ENCODE measurements at regions not wholly inside any gene's neighbourhood (a gene's known extent, or its start where the extent isn't known, plus 50 kb on each side); places are given as distances from the start of the nearest gene placed in this dataset.

DNA sequence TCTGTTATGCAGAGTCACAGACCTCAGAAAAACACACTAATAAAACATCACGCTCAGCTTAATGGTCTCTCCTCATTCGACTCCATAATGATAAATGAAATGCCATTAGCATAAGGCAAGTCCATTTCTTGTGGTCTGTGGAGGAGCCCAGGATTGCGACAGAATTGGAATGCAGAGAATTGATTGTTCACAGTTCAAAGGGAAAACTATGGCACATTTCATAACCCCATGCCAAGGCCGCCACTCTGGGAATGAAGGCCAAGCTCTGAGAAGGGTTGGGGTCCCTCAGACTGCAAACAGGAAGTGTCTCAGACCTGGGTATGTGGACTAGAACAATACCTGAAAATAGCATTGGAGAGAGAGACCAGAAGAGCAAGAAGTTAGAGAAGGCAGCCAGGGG lies 398.9 kb downstream of the ADRA2A start:
- intact Hi-C loops (cut with micrococcal nuclease) = no loop called here
- Histone ChIP-seq H2AFZ (ENCODE audit: low read depth, low read length) (no peak overlapping the region), H3K4me3 (replicated peaks in 1 of 3; ENCODE audit: insufficient read depth in 1 of 3, low read depth in 1 of 3, low read length in 3 of 3) (no peak overlapping the region), H3K9ac (replicated peaks; ENCODE audit: extremely low read depth, insufficient read depth, low read length) (no peak overlapping the region), H3K79me2 (ENCODE audit: control insufficient read depth, insufficient read depth, low read length) (no peaks in the 10 kb centered on the region), H3K9me1 (replicated peaks; ENCODE audit: control insufficient read depth, extremely low read depth, insufficient read depth, low read length) (no peaks in the 10 kb centered on the region), H3K27me3 (ENCODE audit: control insufficient read depth in 2 of 2, insufficient read depth in 2 of 2, low read length in 2 of 2) (no peaks in the 10 kb centered on the region), H3K4me1 (ENCODE audit: control insufficient read depth, extremely low read depth, insufficient read depth, low read length) (no peaks in the 10 kb centered on the region), H3K36me3 (ENCODE audit: control insufficient read depth in 2 of 2, extremely low read depth in 1 of 2, insufficient read depth in 2 of 2, low read length in 2 of 2) (no peaks in the 10 kb centered on the region), H3K4me2 (ENCODE audit: insufficient read depth, low read length) (no peak overlapping the region), H4K20me1 (replicated peaks; ENCODE audit: control insufficient read depth, extremely low read depth, insufficient read depth, low read length) (no peaks in the 10 kb centered on the region), H3K9me3 (replicated peaks; ENCODE audit: control insufficient read depth, insufficient read depth, low read length) (peaks cover 4% of the 10 kb centered on the region), H3K27ac (ENCODE audit: insufficient read depth, low read depth, low read length) (no peak overlapping the region)
- FAIRE-seq (no peak), DNase-seq (ENCODE audit: low read depth, low spot score) (no peak)
- CTCF ChIA-PET = no interaction called here
- TF ChIP-seq GATA2 (IDR thresholded peaks at IDR 0.05; ENCODE audit: insufficient read depth, insufficient read length, low read depth, low read length) = no peak
- TF ChIP-seq POLR2A (IDR thresholded peaks at IDR 0.05; ENCODE audit: low read depth, low read length) = no peak
- TF ChIP-seq MYC (IDR thresholded peaks at IDR 0.05; ENCODE audit: low read depth, low read length) = no peak
- TF ChIP-seq, protein P1, sequence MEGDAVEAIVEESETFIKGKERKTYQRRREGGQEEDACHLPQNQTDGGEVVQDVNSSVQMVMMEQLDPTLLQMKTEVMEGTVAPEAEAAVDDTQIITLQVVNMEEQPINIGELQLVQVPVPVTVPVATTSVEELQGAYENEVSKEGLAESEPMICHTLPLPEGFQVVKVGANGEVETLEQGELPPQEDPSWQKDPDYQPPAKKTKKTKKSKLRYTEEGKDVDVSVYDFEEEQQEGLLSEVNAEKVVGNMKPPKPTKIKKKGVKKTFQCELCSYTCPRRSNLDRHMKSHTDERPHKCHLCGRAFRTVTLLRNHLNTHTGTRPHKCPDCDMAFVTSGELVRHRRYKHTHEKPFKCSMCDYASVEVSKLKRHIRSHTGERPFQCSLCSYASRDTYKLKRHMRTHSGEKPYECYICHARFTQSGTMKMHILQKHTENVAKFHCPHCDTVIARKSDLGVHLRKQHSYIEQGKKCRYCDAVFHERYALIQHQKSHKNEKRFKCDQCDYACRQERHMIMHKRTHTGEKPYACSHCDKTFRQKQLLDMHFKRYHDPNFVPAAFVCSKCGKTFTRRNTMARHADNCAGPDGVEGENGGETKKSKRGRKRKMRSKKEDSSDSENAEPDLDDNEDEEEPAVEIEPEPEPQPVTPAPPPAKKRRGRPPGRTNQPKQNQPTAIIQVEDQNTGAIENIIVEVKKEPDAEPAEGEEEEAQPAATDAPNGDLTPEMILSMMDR (IDR thresholded peaks at IDR 0.05; ENCODE audit: extremely low read depth in 1 of 2, insufficient read depth in 1 of 2, low read depth in 1 of 2, low read length in 2 of 2) = no peak
- TF ChIP-seq MAX (IDR thresholded peaks at IDR 0.05; ENCODE audit: insufficient read depth, insufficient read length) = no peak
- dilution Hi-C loops (cut with MboI; ENCODE audit: extremely low pct_ligation_motif_present, low sequenced_read_pairs) = no loop called here
- BruUV-seq (replicated peaks) = no TSS peak
- POLR2A ChIA-PET = no interaction called here

DNA sequence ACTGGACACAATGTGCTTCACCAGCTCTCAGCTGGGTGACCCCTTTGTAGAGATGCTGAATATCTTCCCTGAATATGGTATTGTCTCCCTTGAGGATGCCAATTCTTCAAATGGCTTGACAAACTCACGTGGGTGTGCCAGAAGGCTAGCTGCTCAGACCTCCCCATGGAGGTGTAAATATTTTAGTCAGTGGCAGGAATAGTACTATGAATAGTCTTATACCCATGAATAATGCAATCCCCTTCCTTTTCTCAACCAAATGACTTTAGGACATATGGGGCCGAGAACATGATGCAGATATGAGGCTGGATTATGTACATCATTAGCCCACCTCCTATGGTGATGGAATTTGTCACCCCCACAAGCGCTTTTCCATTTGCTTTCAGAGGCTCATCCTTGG lies 401.8 kb downstream of the ADRA2A start:
- ChIA-PET CTCF (no interaction called here), POLR2A (no interaction called here)
- intact Hi-C loops (cut with micrococcal nuclease) (no loop called here), dilution Hi-C loops (cut with MboI; ENCODE audit: extremely low pct_ligation_motif_present, low sequenced_read_pairs) (no loop called here)
- Histone ChIP-seq H3K4me1 (ENCODE audit: control insufficient read depth, extremely low read depth, insufficient read depth, low read length) (no peaks in the 10 kb centered on the region), H4K20me1 (replicated peaks; ENCODE audit: control insufficient read depth, extremely low read depth, insufficient read depth, low read length) (no peaks in the 10 kb centered on the region), H3K9ac (replicated peaks; ENCODE audit: extremely low read depth, insufficient read depth, low read length) (no peak overlapping the region), H3K27ac (ENCODE audit: insufficient read depth, low read depth, low read length) (no peak overlapping the region), H3K36me3 (ENCODE audit: control insufficient read depth in 2 of 2, extremely low read depth in 1 of 2, insufficient read depth in 2 of 2, low read length in 2 of 2) (no peaks in the 10 kb centered on the region), H3K4me3 (replicated peaks in 1 of 3; ENCODE audit: insufficient read depth in 1 of 3, low read depth in 1 of 3, low read length in 3 of 3) (no peak overlapping the region), H3K27me3 (ENCODE audit: control insufficient read depth in 2 of 2, insufficient read depth in 2 of 2, low read length in 2 of 2) (no peaks in the 10 kb centered on the region), H3K79me2 (ENCODE audit: control insufficient read depth, insufficient read depth, low read length) (no peaks in the 10 kb centered on the region), H2AFZ (ENCODE audit: low read depth, low read length) (no peak overlapping the region), H3K4me2 (ENCODE audit: insufficient read depth, low read length) (no peak overlapping the region), H3K9me1 (replicated peaks; ENCODE audit: control insufficient read depth, extremely low read depth, insufficient read depth, low read length) (no peaks in the 10 kb centered on the region), H3K9me3 (replicated peaks; ENCODE audit: control insufficient read depth, insufficient read depth, low read length) (peaks cover 7% of the 10 kb centered on the region)
- no peak for TF ChIP-seq FOS (IDR thresholded peaks at IDR 0.05; ENCODE audit: borderline replicate concordance, insufficient read depth, low read length)
- TF ChIP-seq GATA2 (IDR thresholded peaks at IDR 0.05; ENCODE audit: insufficient read depth, insufficient read length, low read depth, low read length) = no peak
- no peak for TF ChIP-seq MAX (IDR thresholded peaks at IDR 0.05; ENCODE audit: insufficient read depth, insufficient read length)
- no peak for TF ChIP-seq POLR2A (IDR thresholded peaks at IDR 0.05; ENCODE audit: low read depth, low read length)
- TF ChIP-seq, protein P1 (IDR thresholded peaks at IDR 0.05; ENCODE audit: extremely low read depth in 1 of 2, insufficient read depth in 1 of 2, low read depth in 1 of 2, low read length in 2 of 2) = no peak
- no peak for TF ChIP-seq POLR2AphosphoS5 (IDR thresholded peaks at IDR 0.05; ENCODE audit: insufficient read depth, low read depth, low read length)
- TF ChIP-seq MYC (IDR thresholded peaks at IDR 0.05; ENCODE audit: low read depth, low read length) = no peak
- TF ChIP-seq EZH2 (IDR thresholded peaks at IDR 0.05; ENCODE audit: borderline replicate concordance, low read depth, low read length, severe bottlenecking) = no peak
- no peak for TF ChIP-seq JUN (IDR thresholded peaks at IDR 0.05; ENCODE audit: borderline replicate concordance, insufficient read depth, insufficient read length, low read depth)
- DNase-seq (ENCODE audit: low read depth, low spot score) (no peak), FAIRE-seq (no peak)
- no TSS peak for BruUV-seq (replicated peaks)

All from endothelial cell of umbilical vein (primary cell).